GM21367 (cell line): ENCODE measurements at regions not wholly inside any gene's neighbourhood (a gene's known extent, or its start where the extent isn't known, plus 50 kb on each side); places are given as distances from the start of the nearest gene placed in this dataset.
A peak's percentile ranks its signal among the peaks of the same experiment; 100 is the strongest.

Source experiments
- ATAC-seq: cut with Tn5 transposase; IDR thresholded peaks from one replicate; pipeline ENCODE4 v1.9.1; 2021; ENCODE audit not compliant: unreplicated experiment

DNA sequence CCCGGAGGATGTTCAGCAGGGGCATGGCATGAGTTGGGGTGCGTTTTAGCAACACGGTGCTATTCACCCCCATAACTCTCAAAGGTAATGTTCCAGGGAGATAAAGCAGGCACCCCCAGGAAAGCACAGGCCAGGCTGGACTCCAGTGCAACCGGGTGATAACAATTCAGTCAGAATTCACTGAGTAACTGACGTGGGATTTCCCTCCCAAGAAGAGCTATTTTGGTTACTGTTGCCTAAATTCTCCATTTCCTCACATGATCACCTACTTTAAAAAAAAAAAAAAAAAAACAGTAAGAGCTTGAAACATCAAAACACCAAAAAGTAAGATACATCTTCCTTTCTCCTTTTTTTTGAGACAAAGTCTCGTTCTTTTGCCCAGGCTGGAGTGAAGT, 137.6 kb upstream of the WWC1 start:
- no peak for ATAC-seq

GRCh38 chr5:168155585-168155984, 135.9 kb upstream of the WWC1 start:
- no peak for ATAC-seq

DNA sequence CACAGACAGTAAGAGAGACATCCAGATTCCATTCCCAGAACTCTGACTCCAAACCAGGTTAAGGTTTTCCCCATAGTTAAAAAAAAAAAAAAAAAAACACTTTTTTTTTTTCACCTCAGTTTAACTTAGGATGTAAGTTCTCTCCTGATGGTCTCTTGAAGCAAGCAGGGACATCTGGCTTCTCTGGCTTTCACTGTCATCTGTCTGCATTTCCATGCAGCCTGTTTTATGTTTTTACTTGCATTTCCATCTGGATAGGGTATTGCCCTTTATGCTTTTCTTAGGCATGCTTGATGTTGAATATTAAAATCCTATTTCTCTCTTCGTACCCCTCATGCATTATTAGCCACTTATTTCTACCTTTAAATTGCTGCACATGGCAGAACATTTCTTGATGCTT, 135.3 kb upstream of the WWC1 start:
- no peak for ATAC-seq

DNA sequence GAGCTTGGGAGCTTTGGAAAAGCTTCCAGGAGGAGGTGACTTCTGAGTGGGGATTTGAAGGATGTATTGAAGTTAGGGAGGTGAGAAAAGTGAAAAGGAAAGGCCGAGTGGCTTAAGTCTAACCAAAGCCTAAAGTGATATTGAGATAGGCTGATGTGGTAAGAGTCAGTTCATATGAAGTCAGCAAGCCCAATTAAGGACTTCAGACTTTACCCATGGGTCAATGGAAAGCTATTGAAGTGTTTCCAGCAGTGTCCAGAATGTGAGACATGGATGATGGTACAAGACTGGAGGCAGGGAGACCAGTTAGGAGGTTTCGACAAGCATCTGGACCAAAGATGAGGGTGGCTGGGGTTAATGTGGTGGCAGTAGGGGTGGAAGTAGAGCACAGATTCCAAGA, 134.3 kb upstream of the WWC1 start:
- ATAC-seq: no peak

DNA sequence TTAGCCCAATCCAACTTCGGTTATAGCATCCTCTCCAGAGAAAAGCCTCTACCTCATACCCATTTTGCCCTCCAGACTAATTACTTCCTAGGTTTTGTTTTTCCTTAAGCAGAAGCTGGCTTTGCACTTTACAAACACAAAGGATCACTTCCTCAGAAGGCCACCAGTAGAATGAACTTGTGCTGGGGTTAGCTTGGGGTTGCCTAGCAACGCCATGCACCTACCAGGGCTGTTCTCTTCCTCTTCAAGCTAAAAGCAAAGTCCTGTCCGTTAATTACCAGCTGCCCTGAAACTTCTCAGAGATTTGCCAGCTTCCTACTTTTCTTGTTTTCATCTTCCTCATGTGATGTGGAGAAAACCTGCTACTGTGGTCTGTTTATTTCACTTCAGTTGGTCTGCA, 132.0 kb upstream of the WWC1 start:
- peak; percentile 63 for ATAC-seq

DNA sequence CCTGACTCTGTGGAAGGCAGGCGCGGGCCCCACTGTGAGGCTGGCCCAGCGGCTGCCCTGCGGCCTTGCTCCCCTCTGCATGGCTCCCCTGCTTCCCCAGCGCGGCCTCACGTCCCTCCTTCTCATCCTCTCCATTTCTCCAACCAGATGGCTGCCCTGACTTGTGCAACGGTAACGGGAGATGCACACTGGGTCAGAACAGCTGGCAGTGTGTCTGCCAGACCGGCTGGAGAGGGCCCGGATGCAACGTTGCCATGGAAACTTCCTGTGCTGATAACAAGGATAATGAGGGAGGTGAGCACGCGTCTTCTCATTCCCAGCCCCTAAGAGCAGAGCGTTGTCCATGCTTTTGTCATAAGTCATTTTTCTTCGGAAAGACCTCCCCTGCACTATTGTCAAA, 129.0 kb upstream of the WWC1 start:
- no peak for ATAC-seq

DNA sequence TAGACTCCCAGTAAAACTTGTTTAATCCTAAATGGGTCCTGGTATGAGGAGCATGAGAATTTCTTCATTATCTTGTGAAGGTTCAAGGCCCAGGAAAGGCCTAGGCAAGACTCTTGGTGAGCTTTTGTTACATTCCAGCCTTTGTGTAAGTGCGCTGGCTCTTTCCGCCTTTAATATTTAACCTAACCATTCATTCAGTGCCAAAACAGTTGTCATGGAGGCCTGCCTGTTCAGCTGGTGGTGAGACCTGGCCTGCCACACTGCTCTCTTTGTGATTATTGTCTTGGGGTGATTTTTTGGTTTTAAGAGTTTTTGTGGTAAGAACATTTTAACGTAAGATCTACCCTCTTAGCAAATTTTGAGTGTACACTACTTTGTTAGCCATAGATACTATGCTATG, 127.5 kb upstream of the WWC1 start:
- ATAC-seq: no peak

DNA sequence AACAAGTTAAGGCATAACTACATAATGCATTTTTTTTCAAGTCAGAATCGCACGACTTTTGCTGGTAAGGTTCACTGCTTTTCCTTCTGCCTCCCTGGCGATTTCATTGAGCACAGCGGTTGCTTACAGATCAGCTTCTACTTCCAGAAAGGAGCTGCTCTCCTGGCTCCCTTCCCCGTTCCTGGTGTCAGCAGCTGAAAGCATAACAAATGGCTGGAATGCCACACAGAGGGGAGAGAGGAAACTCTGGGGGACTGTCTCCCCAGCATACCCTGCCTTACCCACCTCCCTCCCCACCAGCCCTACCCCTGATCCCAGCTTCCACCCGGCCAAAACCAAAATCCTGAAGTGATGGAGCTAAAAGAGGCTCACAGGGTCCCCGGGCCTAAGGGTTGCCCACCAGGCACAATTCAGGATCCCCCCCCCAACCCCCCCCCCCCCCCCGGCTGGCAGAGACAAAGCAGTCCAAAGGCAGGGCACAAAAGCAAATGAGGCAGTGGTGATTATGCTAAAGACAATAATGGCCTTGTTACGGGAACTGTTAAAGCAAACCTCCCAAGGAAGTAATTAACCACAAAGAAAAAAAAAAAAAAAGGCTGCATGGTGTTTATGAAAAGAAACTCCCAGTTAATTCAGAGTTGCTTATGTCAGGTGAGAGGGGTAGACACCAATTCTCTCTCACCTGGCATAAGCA, 126.1 kb upstream of the WWC1 start:
- ATAC-seq: no peak

- ATAC-seq: no peak
Measured at GRCh38 chr5:168165977-168166376, 125.5 kb upstream of the WWC1 start.

DNA sequence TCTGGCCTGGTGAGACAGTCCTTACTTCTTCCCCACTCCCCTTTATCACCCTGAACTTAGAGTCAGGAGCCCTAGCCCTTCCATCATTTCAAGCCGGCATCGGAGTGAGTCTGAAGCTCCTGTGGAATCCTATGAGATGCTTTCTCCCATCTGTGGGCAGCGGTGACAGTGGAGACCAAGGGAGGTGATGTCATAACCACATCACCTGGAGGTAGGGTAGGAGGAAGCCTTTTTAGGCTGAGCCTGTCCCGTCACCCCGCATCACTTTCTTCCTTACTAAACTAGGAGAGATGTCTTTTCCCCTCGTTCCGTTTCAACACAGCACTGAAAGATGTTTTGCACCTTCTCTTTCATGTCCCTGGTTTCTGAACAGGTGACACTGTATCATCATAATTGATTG, 124.1 kb upstream of the WWC1 start:
- ATAC-seq: no peak

DNA sequence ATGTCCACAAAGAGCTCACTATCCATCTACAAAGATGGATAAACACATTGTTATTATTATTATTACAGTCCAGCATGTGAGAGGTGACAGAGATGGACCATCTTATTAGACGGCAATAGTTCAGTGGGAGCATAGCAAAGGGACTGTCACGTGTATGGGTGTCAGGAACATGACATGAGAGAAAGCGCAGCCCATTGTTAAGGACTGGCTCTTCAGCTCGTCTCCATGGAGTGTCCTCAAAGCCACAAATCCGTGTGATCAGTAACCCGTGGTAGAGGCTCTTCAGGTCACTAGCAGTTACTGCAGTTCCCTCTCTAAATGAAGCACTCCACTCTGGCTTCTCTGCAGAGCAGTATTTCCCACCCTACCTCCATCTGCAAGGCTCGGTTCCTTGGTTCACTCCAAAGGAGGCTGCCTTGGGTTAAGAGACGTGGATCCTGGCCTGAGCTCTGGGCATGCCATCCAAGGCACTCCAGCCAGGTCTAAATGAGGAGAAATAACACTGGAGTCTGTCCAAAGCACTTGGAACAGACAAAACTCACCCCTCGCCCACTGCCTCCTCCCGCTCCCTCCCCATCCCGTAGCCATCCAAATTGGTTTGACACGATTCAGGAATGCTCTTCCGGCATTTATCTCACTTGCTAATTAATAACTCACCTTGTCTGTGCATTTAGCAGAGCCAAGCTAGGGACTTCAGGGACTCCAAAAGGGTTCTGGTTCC, 122.3 kb upstream of the WWC1 start:
- no peak for ATAC-seq

DNA sequence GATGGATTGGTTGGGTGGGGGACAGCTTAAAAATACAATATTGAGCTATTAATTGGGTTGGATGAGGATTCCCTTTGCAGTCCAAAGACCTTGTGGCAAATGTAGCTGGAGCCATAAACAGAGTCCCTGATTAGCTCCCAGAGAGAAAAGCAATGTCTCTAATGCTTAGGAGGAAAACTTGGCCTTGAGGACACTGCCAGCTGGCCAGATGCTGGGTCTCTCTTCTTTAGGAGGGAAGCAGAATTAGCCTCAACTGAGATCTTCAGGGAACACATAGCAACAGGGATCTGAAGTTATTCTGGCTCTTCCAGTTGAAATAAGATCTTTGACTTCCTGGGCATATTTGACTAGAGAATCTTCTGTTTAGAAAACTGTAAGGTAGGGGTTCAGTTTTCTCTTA, 121.7 kb upstream of the WWC1 start:
- no peak for ATAC-seq

DNA sequence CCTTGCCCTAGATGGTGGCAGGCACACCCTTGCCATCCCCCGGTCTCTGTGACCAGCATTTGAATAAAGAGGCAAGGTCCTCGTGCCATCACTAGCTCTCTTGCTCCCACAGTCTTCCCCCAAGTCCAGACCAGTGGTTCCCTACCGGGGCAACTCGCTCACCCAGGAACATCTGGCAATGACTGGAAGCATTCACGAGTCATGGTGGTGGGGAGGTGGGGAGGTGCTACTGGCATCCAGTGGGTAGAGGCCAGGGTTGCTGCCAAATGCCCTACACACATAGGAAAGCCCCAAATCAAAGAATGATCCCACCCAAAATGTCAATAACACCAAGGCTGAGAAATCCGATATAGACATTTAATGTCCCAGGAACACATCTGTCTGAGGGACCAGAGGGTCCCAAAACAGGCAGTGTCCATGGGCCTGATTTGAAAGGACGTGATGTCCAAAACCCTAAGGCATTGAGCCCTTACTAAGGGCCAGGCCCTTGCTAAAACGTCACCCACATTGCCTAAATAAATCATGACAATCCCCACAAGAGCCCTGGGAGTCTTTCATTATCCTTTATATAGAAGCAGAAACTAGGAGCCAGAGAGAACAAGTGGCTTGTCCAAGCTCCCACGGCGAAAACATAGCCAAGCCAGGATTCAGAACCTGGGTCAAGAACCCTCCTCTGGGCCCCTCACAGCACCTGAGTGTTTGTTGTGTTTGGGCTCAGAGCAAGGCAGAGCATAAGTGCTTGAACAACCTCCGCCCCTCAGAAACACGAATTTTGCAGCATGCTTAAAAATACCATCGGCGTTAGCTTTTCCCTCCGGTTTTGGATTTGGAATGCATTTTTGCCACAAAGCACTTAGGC, 119.3 kb upstream of the WWC1 start:
- no peak for ATAC-seq

DNA sequence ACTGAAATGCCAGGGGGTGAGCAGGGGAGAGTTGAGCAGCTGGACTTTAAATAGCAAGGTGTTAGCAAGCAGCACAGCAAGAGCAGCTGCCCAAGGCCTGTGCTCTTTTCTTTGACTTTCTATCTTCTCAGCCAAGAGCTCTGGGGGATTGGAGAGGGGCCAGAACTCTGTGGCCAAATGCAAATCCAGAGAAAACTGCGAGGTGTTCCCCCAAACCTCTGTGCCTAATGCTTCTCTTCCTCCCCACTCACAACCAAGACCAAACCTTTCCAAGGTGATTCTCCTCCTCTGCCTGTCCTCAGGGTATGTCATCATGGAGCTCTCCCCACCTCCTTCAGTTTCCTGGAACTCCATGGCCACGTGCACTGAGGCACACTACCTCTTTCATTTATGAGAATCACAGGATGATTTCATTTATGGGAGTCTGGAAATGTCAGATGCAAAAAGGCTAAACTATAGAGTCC, 118.7 kb upstream of the WWC1 start:
- no peak for ATAC-seq

- ATAC-seq: peak; percentile 77
Measured at GRCh38 chr5:168174376-168174775, 117.1 kb upstream of the WWC1 start.

- no peak for ATAC-seq
Measured at GRCh38 chr5:168176251-168176650, 115.2 kb upstream of the WWC1 start.

DNA sequence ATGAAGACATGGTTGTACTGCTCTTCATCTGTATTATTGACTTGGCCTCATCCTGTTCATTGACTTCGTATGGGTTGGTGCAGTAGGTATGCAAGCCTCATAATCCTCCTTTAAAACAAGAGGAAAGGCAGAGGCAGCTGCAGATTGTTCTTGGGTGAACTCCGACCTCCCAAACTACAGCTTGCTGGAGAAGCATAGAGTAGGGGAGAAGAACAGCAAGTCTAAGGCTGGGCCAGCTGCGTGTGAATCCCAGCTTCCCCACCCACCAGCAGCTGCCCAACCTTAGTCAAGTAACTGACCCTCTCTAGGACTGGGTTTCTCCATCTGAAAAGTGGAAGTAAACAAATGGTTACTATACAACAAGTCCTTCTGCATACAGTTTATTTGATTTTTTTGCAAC, 114.5 kb upstream of the WWC1 start:
- no peak for ATAC-seq

DNA sequence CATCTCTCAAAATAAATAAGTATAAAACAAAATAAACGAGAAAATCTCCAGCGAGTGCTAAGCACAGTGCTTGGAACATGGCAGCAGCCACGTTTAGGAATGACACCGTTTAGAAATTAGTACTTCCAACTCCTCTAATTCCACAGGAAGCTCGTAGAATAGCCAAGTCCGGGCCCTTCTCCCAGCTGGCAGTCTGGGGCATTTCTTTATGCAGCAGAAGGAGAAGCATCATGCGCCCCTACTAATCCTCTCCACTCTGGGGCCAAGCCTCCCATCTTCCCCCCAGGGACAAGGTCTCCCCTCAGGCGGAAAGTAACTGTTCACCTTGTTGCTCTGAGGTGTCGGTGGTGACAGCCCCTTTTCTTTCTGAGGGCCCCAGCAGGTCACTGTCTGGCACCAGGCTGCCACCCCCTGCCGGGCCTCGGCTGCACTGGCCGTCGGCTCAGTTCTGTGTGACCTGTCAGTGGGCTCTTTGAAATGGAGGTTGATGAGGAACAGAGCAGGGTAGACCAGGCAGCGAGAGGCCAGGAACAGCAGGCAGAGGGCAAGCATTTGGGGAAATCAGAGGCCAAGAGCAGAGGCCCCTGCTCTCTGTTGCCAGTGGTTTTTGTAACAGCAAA, 113.5 kb upstream of the WWC1 start:
- no peak for ATAC-seq

GRCh38 chr5:168179192-168179593, 112.3 kb upstream of the WWC1 start:
- no peak for ATAC-seq

- no peak for ATAC-seq
Measured at GRCh38 chr5:168182269-168182668, 109.2 kb upstream of the WWC1 start.

GRCh38 chr5:168184103-168184502, 107.3 kb upstream of the WWC1 start:
- no peak for ATAC-seq
